IPS DF 6.9 (cell line): ENCODE measurements at regions not wholly inside any gene's neighbourhood (a gene's known extent, or its start where the extent isn't known, plus 50 kb on each side); places are given as distances from the start of the nearest gene placed in this dataset.
A peak's percentile ranks its signal among the peaks of the same experiment; 100 is the strongest.

Source experiments
- DNase-seq: peaks from one replicate; pipeline ENCODE4 v3.0.0-alpha.2; 2013; ENCODE audit warnings: low read depth, low spot score
- H3K27ac ChIP-seq: one replicate; pipeline ENCODE4 v1.5.1; 2013; ENCODE audit warnings: low read length, control low read depth
- H3K27me3 ChIP-seq: 2 replicates; pipeline ENCODE4 v1.6.1; 2013; ENCODE audit warnings: mild to moderate bottlenecking, low read length; ENCODE audit not compliant: control insufficient read depth, insufficient read depth
- H3K36me3 ChIP-seq: 2 replicates; pipeline ENCODE4 v1.6.1; 2013; ENCODE audit warnings: low read length; ENCODE audit not compliant: control insufficient read depth, insufficient read depth
- H3K4me1 ChIP-seq: 2 replicates; pipeline ENCODE4 v1.6.1; 2013; ENCODE audit warnings: low read length; ENCODE audit not compliant: control insufficient read depth, insufficient read depth
- H3K4me3 ChIP-seq: 2 replicates; pipeline ENCODE4 v1.5.1; 2013; ENCODE audit warnings: mild to moderate bottlenecking, low read length
- H3K9me3 ChIP-seq: 2 replicates; pipeline ENCODE4 v1.6.1; 2013; ENCODE audit warnings: low read length, inconsistent platforms; ENCODE audit not compliant: control insufficient read depth, insufficient read depth
- WGBS: extraction: QIAGEN DNeasy Blood & Tissue Kit; methylation state at CpG from one replicate; pipeline ENCODE4 v1.1.7; 2013; ENCODE audit warnings: mixed read lengths, missing lambda C conversion rate; ENCODE audit not compliant: insufficient read length, insufficient coverage; 5-methylcytosine and 5-hydroxymethylcytosine counted together

DNA sequence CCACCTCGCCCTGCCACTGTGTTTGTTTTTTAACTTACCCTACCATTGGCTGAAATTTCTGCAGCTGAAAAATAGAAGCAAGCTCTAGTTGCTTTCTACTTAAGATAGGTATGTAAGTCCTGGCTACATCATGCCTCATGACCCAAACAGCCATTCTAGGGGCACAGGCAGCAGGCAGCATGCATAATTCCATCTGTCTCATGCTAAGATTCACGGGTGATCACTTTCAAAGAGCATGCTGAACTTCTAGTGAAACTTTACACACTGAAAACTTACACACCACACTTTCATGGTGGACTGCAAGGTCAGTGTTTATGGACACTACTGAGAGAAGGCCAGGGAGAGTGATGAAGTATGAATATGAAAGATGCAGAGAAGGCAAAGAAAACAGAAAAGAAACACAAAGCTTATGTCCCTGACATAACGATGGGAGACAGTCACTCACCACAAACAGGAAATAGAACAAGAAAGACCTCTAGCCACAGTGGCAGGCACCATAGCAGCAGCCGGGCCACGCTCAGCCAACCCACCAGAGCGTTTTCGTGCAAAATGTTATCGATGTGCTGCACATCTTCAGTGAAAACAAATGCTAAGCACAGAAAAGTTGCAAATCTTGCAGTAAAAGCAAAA, 102.3 kb upstream of the TIAM1 start:
- no peaks in the 10 kb centered on the region; the same call in 1 of the 2 replicates for H3K9me3 ChIP-seq
- no CpG with 5 or more reads among the region's 8 CpGs for WGBS
- H3K27ac ChIP-seq = no peak overlapping the region
- H3K4me3 ChIP-seq = no peak overlapping the region
- no peak for DNase-seq
- H3K36me3 ChIP-seq = no peaks in the 10 kb centered on the region
- H3K27me3 ChIP-seq = no peaks in the 10 kb centered on the region
- no peaks in the 10 kb centered on the region for H3K4me1 ChIP-seq

DNA sequence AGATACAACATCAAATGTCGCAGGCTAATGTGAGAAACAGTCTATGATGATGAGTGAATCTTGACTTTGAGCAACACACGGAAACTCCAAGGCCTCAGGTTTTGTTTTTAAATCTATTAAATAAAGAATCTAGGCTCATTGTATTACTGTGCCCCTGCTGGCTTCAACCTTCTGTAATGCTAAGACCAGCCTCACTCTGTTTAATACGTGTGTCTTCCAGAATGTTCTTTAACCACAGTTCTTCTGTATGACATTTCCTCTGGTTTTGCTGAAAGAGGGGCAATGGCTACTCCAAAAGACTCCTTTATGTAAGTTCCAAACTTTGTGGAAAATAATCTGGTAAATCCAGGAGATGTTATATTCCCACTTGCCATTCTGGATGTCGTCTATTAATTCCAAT, 101.1 kb upstream of the TIAM1 start:
- Histone ChIP-seq H3K27me3 (no peaks in the 10 kb centered on the region), H3K27ac (no peak overlapping the region), H3K4me3 (no peak overlapping the region), H3K36me3 (no peaks in the 10 kb centered on the region), H3K9me3 (no peaks in the 10 kb centered on the region; the same call in 1 of the 2 replicates), H3K4me1 (no peaks in the 10 kb centered on the region)
- WGBS = no CpG with 5 or more reads among the region's 4 CpGs
- DNase-seq = no peak

- no peak overlapping the region for H3K27ac ChIP-seq
- H3K36me3 ChIP-seq = no peaks in the 10 kb centered on the region
- H3K9me3 ChIP-seq = no peaks in the 10 kb centered on the region; the same call in 1 of the 2 replicates
- H3K4me3 ChIP-seq = no peak overlapping the region
- WGBS = no CpG with 5 or more reads among the region's 8 CpGs
- no peaks in the 10 kb centered on the region for H3K27me3 ChIP-seq
- no peaks in the 10 kb centered on the region for H3K4me1 ChIP-seq
- DNase-seq = no peak
Observed at GRCh38 chr21:31443736-31444521, 99.9 kb upstream of the TIAM1 start.

DNA sequence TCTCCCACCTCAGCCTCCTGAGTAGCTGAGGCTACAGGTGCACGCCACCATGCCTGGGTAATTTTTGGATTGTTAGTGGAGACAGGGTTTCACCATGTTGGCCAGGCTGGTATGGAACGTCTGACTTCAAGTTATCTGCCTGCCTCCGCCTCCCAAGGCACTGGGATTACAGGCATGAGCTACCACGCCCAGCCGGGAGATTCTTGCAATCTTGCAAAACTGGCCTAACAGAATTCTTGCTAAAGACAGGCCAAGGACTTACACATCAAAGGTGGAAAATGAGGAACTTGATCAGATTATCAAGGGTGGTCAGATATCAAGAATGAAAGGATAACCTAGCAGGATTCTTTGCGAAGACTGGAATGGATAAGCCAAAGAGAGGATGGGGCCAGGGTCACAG, 98.3 kb upstream of the TIAM1 start:
- WGBS = no CpG with 5 or more reads among the region's 6 CpGs

GRCh38 chr21:31429506-31429905, 85.4 kb upstream of the TIAM1 start:
- H3K27me3 ChIP-seq = no peaks in the 10 kb centered on the region
- H3K4me3 ChIP-seq = no peak overlapping the region
- H3K36me3 ChIP-seq = no peaks in the 10 kb centered on the region
- H3K9me3 ChIP-seq = no peaks in the 10 kb centered on the region
- H3K27ac ChIP-seq = no peak overlapping the region
- no peak for DNase-seq
- WGBS = no CpG with 5 or more reads among the region's 9 CpGs
- no peaks in the 10 kb centered on the region; the same call in 1 of the 2 replicates for H3K4me1 ChIP-seq

More for the DNA sequence above, 98.3 kb upstream of the TIAM1 start:
- H3K9me3 ChIP-seq = no peaks in the 10 kb centered on the region; the same call in 1 of the 2 replicates
- no peaks in the 10 kb centered on the region for H3K4me1 ChIP-seq
- H3K36me3 ChIP-seq = no peaks in the 10 kb centered on the region
- no peaks in the 10 kb centered on the region for H3K27me3 ChIP-seq
- no peak for DNase-seq
- H3K27ac ChIP-seq = no peak overlapping the region
- H3K4me3 ChIP-seq = no peak overlapping the region

DNA sequence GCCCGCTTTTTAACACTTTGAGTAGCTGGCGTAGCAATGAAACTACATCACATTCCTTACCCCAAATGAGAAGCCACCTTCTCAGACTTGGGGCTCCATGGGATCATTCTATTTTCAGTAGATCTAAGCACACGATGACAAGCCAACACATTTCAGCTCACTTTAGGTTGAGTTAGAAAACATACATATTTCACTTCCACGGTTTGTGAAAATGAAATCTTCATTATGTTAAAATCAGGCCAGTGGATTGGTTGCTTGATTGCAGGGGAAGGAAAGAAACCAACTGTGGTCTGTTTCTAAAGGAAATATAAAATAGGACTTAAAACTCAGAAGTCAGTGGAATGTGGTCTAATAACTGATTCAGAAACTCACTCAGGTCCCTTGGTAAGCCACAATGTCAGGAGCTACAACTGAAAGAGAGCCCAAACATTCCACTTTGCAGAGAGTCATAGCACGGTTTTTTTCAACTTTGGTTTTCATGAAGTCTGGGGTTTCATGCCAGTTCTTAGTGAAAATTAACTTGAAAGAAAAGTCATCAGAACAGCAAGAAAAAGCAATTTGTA, 82.3 kb upstream of the TIAM1 start:
- H3K36me3 ChIP-seq = no peaks in the 10 kb centered on the region
- DNase-seq = no peak
- WGBS = no CpG with 5 or more reads among the region's 5 CpGs
- H3K9me3 ChIP-seq = no peaks in the 10 kb centered on the region
- H3K4me1 ChIP-seq = no peaks in the 10 kb centered on the region; the same call in 1 of the 2 replicates
- no peaks in the 10 kb centered on the region for H3K27me3 ChIP-seq
- H3K4me3 ChIP-seq = no peak overlapping the region
- no peak overlapping the region for H3K27ac ChIP-seq

DNA sequence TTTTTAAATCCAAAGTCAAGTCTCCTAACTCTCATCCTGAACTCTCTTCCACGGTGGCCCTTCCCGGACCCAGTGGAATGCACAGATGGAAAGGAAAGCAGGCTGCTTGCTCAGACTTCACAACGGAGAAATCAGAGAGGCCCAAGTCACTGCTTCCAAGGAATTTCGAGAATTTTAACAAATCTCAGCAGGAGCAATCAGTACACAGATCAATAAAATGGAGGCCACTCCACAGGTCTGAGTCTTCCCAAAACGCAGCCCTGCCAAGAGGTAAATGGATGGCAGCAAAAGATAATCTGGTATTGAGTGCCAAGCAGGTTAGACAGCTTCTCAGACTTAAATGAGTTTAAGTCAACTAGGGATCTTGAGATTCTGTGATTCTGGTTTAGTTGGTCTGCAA, 81.1 kb upstream of the TIAM1 start:
- Histone ChIP-seq H3K27ac (no peak overlapping the region), H3K9me3 (no peaks in the 10 kb centered on the region), H3K27me3 (no peaks in the 10 kb centered on the region), H3K36me3 (no peaks in the 10 kb centered on the region), H3K4me1 (no peaks in the 10 kb centered on the region; the same call in 1 of the 2 replicates), H3K4me3 (no peak overlapping the region)
- WGBS = no CpG with 5 or more reads among the region's 5 CpGs
- DNase-seq = peak; percentile 35

DNA sequence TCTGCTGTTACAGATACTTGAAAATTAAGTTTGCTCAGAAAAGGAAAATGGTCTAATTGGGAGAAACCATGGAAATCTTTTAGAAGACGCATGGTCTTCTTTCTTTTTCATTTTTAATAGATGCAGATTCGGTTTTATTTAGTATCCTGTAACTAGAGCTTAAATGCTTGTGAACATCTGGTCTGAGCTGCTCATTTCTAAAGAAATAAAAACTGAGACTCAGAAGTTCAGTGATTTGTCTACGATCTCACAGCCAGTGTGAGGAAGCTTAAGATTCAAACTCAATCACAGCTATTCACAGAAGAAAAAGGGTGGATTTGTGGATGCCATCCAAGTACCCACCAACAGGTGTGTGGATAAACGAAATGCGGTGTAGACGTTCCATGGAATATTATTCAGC, 80.0 kb upstream of the TIAM1 start:
- Histone ChIP-seq H3K36me3 (no peaks in the 10 kb centered on the region), H3K27me3 (no peaks in the 10 kb centered on the region), H3K9me3 (no peaks in the 10 kb centered on the region), H3K4me1 (no peaks in the 10 kb centered on the region), H3K27ac (no peak overlapping the region), H3K4me3 (no peak overlapping the region)
- no peak for DNase-seq
- WGBS = no CpG with 5 or more reads among the region's 6 CpGs

DNA sequence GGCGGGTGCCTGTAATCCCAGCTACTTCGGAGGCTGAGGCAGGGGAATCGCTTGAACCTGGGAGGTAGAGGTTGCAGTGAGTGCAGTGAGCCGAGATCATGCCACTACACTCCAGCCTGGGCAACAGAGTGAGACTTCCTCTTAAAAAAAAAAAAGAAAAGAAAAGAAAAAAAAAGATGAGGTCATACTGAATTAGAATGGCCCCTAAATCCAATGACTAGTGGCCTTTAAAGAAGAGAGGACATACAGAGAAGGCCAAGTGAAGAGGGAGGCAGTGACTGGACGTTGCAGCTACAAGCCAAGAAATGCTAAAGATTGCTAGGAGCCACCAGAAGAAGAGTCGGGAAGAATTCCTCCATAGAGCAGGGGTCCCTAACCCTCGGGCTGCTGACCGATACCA, 76.9 kb upstream of the TIAM1 start:
- Histone ChIP-seq H3K4me3 (no peak overlapping the region), H3K4me1 (no peaks in the 10 kb centered on the region), H3K27me3 (no peaks in the 10 kb centered on the region), H3K9me3 (no peaks in the 10 kb centered on the region), H3K36me3 (no peaks in the 10 kb centered on the region), H3K27ac (no peak overlapping the region)
- no CpG with 5 or more reads among the region's 8 CpGs for WGBS
- no peak for DNase-seq

GRCh38 chr21:31420354-31420753, 76.3 kb upstream of the TIAM1 start:
- Histone ChIP-seq H3K4me3 (no peak overlapping the region), H3K27me3 (no peaks in the 10 kb centered on the region), H3K4me1 (no peaks in the 10 kb centered on the region), H3K36me3 (no peaks in the 10 kb centered on the region), H3K9me3 (no peaks in the 10 kb centered on the region), H3K27ac (no peak overlapping the region)
- WGBS = no CpG with 5 or more reads among the region's 1 CpG
- DNase-seq = no peak
